Common myeloid progenitor, CD34-positive (primary cell): ENCODE measurements at regions not wholly inside any gene's neighbourhood (a gene's known extent, or its start where the extent isn't known, plus 50 kb on each side); places are given as distances from the start of the nearest gene placed in this dataset.
A peak's percentile ranks its signal among the peaks of the same experiment; 100 is the strongest.
"Not testable (repeated sequence)": the region's sequence is repeated elsewhere in the genome, so short reads cannot be mapped to it uniquely, and the experiment has no call there.

Experiments
- CTCF ChIA-PET: fragments of 350-600 bp; sonication (Branson Sonifier 250); formaldehyde crosslinking; loops from one replicate; lab custom pipeline; 2021; ENCODE audit warnings: antibody characterized with exemption; lab: Charles Lee
- POLR2A ChIA-PET: fragments of 350-600 bp; sonication (Branson Sonifier 250); formaldehyde crosslinking; loops from one replicate; lab custom pipeline; 2021; ENCODE audit warnings: antibody characterized with exemption; lab: Charles Lee
- DNase-seq, 3 donors: peaks; one replicate each; pipeline versions ENCODE4 v3.0.0 to v3.0.0-alpha.2; 2013
- H3K27ac ChIP-seq, 2 experiments: 1 replicate in 1 of 2; 2 replicates in 1 of 2; pipeline ENCODE4 v1.7.0; 2013; ENCODE audit warnings: inconsistent platforms in 2 of 2, low read length in 2 of 2, mild to moderate bottlenecking in 2 of 2, low read depth in 1 of 2, moderate library complexity in 1 of 2; ENCODE audit not compliant: severe bottlenecking in 2 of 2, insufficient read depth in 1 of 2, poor library complexity in 1 of 2
- H3K27me3 ChIP-seq, 5 experiments: replicated peaks in 2 of 5; 1 replicate in 3 of 5; 2 replicates in 2 of 5; pipeline versions ENCODE4 v1.6.1 to v1.7.0; 2013; ENCODE audit warnings: low read length in 4 of 5, mild to moderate bottlenecking in 2 of 5, moderate library complexity in 2 of 5, inconsistent platforms in 1 of 5; ENCODE audit not compliant: insufficient read depth in 5 of 5, control insufficient read depth in 4 of 5
- H3K36me3 ChIP-seq, 4 experiments: 1 replicate in 2 of 4; 2 replicates in 2 of 4; pipeline versions ENCODE4 v1.6.1 to v1.7.0; 2013; ENCODE audit warnings: low read length in 3 of 4, control low read depth in 1 of 4, mild to moderate bottlenecking in 1 of 4; ENCODE audit not compliant: control insufficient read depth in 4 of 4, insufficient read depth in 4 of 4
- H3K4me1 ChIP-seq, 4 experiments: 1 replicate in 3 of 4; 2 replicates in 1 of 4; pipeline versions ENCODE4 v1.6.1 to v1.7.1; 2013; ENCODE audit warnings: low read length in 3 of 4, mild to moderate bottlenecking in 3 of 4, control low read depth in 1 of 4, inconsistent platforms in 1 of 4, moderate library complexity in 1 of 4; ENCODE audit not compliant: control insufficient read depth in 4 of 4, insufficient read depth in 4 of 4; ENCODE audit errors: control extremely low read depth in 1 of 4
- H3K4me3 ChIP-seq, 7 experiments: 1 replicate in 4 of 7; 2 replicates in 3 of 7; pipeline versions ENCODE4 v1.5.1 to v1.7.0; 2013; ENCODE audit warnings: mild to moderate bottlenecking in 7 of 7, low read length in 6 of 7, moderate library complexity in 6 of 7, inconsistent platforms in 2 of 7, low read depth in 2 of 7, control low read depth in 1 of 7; ENCODE audit not compliant: insufficient read depth in 4 of 7, control insufficient read depth in 1 of 7; ENCODE audit errors: extremely low read depth in 1 of 7
- H3K9me3 ChIP-seq, 5 experiments: 1 replicate in 4 of 5; 2 replicates in 1 of 5; pipeline versions ENCODE4 v1.6.1 to v1.7.1; 2013; ENCODE audit warnings: low read length in 4 of 5, mild to moderate bottlenecking in 2 of 5, inconsistent platforms in 1 of 5, low read depth in 1 of 5, moderate library complexity in 1 of 5; ENCODE audit not compliant: control insufficient read depth in 4 of 5, insufficient read depth in 2 of 5; ENCODE audit errors: control extremely low read depth in 1 of 5
- WGBS: methylation state at CpG from one replicate; pipeline ENCODE4 v1.1.5; 2013; ENCODE audit not compliant: insufficient coverage; 5-methylcytosine and 5-hydroxymethylcytosine counted together

- CTCF ChIA-PET, H3K9me3 ChIP-seq, H3K27ac ChIP-seq, H3K4me3 ChIP-seq, H3K4me1 ChIP-seq, DNase-seq, H3K36me3 ChIP-seq, POLR2A ChIA-PET: not testable (repeated sequence)
- peaks cover 0 to 12% (median 4%) of the 10 kb centered on the region in 5 experiments for H3K27me3 ChIP-seq
- 100% methylated on average over 2 of the region's 5 CpGs for WGBS
Observed at GRCh38 chr2:95699201-95700184, 107.7 kb downstream of the TRIM43 start.

GRCh38 chr2:95700519-95700918, 108.7 kb downstream of the TRIM43 start:
- no CpG with 5 or more reads among the region's 4 CpGs for WGBS

GRCh38 chr2:95702471-95702870, 110.7 kb downstream of the TRIM43 start:
- POLR2A ChIA-PET, result no interaction called here
- CTCF ChIA-PET, result no interaction called here

More at GRCh38 chr2:95700519-95700918, 108.7 kb downstream of the TRIM43 start:
- H3K27me3 ChIP-seq, result peaks cover 0 to 9% (median 0%) of the 10 kb centered on the region in 5 experiments
- POLR2A ChIA-PET, result no interaction called here
- CTCF ChIA-PET, result no interaction called here
- peaks cover 0 to 5% (median 1%) of the 10 kb centered on the region in 4 experiments for H3K4me1 ChIP-seq
- H3K9me3 ChIP-seq, result no peaks in the 10 kb centered on the region
- no peaks in the 10 kb centered on the region for H3K36me3 ChIP-seq
- peak in 2 of 3 donors; percentile 73 to 83 for DNase-seq
- no peak overlapping the region for H3K4me3 ChIP-seq
- no peak overlapping the region for H3K27ac ChIP-seq

GRCh38 chr2:95707161-95707560, 115.4 kb downstream of the TRIM43 start:
- 100% methylated on average over 1 of the region's 2 CpGs for WGBS
- H3K27me3 ChIP-seq, CTCF ChIA-PET, H3K27ac ChIP-seq, H3K9me3 ChIP-seq, H3K36me3 ChIP-seq, H3K4me3 ChIP-seq, H3K4me1 ChIP-seq, POLR2A ChIA-PET, DNase-seq: not testable (repeated sequence)

More at GRCh38 chr2:95702471-95702870, 110.7 kb downstream of the TRIM43 start:
- Histone ChIP-seq H3K9me3 (no peaks in the 10 kb centered on the region), H3K27ac (no peak overlapping the region), H3K36me3 (no peaks in the 10 kb centered on the region), H3K4me3 (no peak overlapping the region), H3K27me3 (peaks cover 0 to 2% (median 0%) of the 10 kb centered on the region in 5 experiments), H3K4me1 (peaks cover 0 to 5% (median 1%) of the 10 kb centered on the region in 4 experiments)
- 100% methylated on average over 4 of the region's 7 CpGs for WGBS
- DNase-seq, result no peak

GRCh38 chr2:95707837-95708236, 116.0 kb downstream of the TRIM43 start:
- Histone ChIP-seq H3K27me3 (no peaks in the 10 kb centered on the region), H3K4me3 (no peak overlapping the region), H3K36me3 (no peaks in the 10 kb centered on the region), H3K4me1 (no peaks in the 10 kb centered on the region), H3K9me3 (no peaks in the 10 kb centered on the region), H3K27ac (no peak overlapping the region)
- CTCF ChIA-PET, result no interaction called here
- WGBS, result 88% methylated on average over 4 of the region's 5 CpGs
- POLR2A ChIA-PET, result no interaction called here
- DNase-seq, result no peak

DNA sequence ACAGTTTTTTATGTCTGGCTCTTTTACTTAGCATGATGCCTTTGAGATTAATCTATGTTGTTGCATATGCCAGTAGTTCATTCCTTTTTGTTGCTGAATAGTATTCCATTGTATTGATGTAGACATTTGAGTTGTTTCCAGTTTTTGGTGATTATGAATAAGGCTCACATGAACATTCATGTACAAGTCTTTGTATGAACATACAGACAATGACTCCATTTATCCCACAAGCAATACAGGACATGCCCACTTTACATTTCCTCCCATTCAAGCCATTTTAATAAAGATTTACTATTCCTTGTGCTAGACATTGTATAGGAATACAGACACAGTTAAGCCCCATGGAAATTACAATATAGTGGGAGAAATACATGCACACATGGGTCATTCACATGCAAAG, 118.0 kb downstream of the TRIM43 start:
- Histone ChIP-seq H3K4me1 (peaks cover 0 to 11% (median 6%) of the 10 kb centered on the region in 4 experiments), H3K9me3 (no peaks in the 10 kb centered on the region), H3K36me3 (no peaks in the 10 kb centered on the region), H3K27ac (no peak overlapping the region), H3K4me3 (no peak overlapping the region), H3K27me3 (no peaks in the 10 kb centered on the region)
- DNase-seq, result no peak
- ChIA-PET CTCF (no interaction called here), POLR2A (no interaction called here)

DNA sequence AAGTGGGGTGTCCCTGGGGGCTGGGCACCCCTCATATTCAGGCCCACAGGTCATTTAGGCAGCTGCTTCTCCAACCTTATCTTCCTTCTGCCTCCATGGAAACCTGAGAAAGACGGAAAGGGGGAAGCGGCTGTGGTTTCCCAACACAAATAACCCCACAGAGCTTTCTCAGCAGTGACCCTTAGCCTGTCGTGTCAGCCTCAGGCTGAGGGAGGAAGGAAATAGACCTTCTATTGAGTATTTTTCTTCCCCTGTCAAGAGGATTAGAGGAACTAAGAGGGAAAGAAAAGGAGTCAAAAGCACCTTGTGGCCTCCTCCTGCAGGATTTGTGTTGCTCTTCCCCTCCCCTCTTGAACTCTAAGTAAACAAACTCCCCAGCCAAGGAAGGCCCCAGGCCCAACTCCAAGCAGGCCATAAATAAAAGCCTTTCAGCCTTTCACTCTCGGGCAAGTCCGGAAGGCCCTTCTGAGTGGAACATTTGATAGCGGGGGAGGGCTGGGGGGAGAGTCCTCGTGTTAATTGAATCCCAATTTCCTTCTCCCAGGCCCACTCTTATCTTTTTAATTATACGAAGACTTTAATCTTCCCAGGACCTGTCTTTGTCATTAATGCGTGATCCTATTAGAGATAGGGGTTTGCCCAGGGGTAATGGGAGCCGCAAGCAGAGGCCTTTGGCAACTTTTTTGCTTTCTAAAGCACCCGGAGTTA, 121.8 kb downstream of the TRIM43 start:
- H3K27me3 ChIP-seq, POLR2A ChIA-PET, H3K4me3 ChIP-seq, CTCF ChIA-PET, H3K9me3 ChIP-seq, H3K27ac ChIP-seq, H3K36me3 ChIP-seq: not testable (repeated sequence)
- 75% methylated on average over 3 of the region's 11 CpGs for WGBS
- H3K4me1 ChIP-seq, result peaks cover 0 to 11% (median 6%) of the 10 kb centered on the region in 4 experiments
- peak in 2 of 3 donors; percentile 13 to 36 for DNase-seq
